ENCODE measurements at regions not wholly inside any gene's neighbourhood (a gene's known extent, or its start where the extent isn't known, plus 50 kb on each side); places are given as distances from the start of the nearest gene placed in this dataset.

DNA sequence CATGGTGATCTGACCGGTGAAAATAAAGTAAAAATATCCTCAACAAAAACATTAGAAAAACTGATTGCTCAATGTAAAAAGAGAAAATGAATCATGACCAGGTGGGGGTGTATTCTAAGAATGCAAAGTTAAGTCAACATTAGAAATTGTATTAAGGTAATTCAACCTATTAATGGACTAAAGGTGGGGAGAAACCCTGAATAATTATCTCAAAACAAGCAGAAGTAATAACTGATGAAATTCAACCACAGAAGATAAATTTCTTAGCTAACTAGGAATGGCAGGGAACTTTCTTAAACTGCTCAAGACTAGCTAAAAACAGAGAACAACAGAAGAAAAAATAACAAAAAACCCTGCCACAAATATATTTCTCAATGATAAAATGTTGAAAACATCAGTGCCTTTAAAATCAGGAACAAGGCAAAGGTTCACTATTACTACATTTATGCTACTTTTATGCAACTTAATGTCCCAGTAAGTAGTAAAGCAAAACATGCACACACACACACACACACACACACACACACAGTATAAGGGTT, 204.4 kb upstream of the THBS1 start:
- no peaks in the 10 kb centered on the region for H4K20me1 ChIP-seq (ENCODE audit: control insufficient read depth, insufficient read depth, low read depth, low read length)
- no peak overlapping the region for H3K4me3 ChIP-seq (ENCODE audit: low read length)
- no peaks in the 10 kb centered on the region for H3K9me2 ChIP-seq (replicated peaks; ENCODE audit: control insufficient read depth, low read length)
- no peaks in the 10 kb centered on the region for H3K79me2 ChIP-seq (ENCODE audit: control insufficient read depth, low read length)
- no peaks in the 10 kb centered on the region for H3K27me3 ChIP-seq (ENCODE audit: control insufficient read depth, low read length)
- TF ChIP-seq EZH2phosphoT487 (IDR thresholded peaks at IDR 0.05; ENCODE audit: borderline replicate concordance, low read length) = no peak
- H3F3A ChIP-seq (ENCODE audit: control insufficient read depth, insufficient read depth) = no peaks in the 10 kb centered on the region
- H3K4me2 ChIP-seq (ENCODE audit: low read length) = no peak overlapping the region
- no peak overlapping the region for H3K27ac ChIP-seq (ENCODE audit: low read depth, low read length)
- H3K9me3 ChIP-seq (ENCODE audit: control insufficient read depth, insufficient read depth, low read length) = no peaks in the 10 kb centered on the region
- H3K4me1 ChIP-seq (ENCODE audit: control insufficient read depth, low read length) = no peaks in the 10 kb centered on the region
- H3K36me3 ChIP-seq (ENCODE audit: control insufficient read depth, low read length) = no peaks in the 10 kb centered on the region

DNA sequence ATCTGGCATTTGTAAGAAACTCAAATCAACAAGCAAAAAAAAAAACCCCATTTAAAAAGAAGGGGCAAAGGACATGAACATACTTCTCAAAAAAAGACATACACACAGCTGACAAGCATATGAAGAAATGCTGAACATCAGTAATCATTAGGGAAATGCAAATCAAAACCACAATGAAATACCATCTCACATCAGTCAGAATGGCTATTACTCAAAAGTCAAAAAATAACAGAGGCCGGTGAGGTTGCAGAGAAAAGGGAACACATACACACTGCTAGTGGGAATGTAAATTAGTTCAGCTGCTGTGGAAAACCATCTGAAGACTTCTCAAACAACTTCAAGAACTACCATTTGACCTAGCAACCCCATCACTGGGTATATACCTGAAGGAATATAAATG, 199.4 kb upstream of the THBS1 start:
- Histone ChIP-seq H3K4me3 (ENCODE audit: low read length) (no peak overlapping the region), H3K27me3 (ENCODE audit: control insufficient read depth, low read length) (no peaks in the 10 kb centered on the region), H3K27ac (ENCODE audit: low read depth, low read length) (no peak overlapping the region), H4K20me1 (ENCODE audit: control insufficient read depth, insufficient read depth, low read depth, low read length) (no peaks in the 10 kb centered on the region), H3K9me2 (replicated peaks; ENCODE audit: control insufficient read depth, low read length) (no peaks in the 10 kb centered on the region), H3K4me1 (ENCODE audit: control insufficient read depth, low read length) (no peaks in the 10 kb centered on the region), H3K9me3 (ENCODE audit: control insufficient read depth, insufficient read depth, low read length) (no peaks in the 10 kb centered on the region), H3K4me2 (ENCODE audit: low read length) (no peak overlapping the region), H3K36me3 (ENCODE audit: control insufficient read depth, low read length) (no peaks in the 10 kb centered on the region), H3K79me2 (ENCODE audit: control insufficient read depth, low read length) (no peaks in the 10 kb centered on the region), H3F3A (ENCODE audit: control insufficient read depth, insufficient read depth) (no peaks in the 10 kb centered on the region)
- TF ChIP-seq, protein P1, sequence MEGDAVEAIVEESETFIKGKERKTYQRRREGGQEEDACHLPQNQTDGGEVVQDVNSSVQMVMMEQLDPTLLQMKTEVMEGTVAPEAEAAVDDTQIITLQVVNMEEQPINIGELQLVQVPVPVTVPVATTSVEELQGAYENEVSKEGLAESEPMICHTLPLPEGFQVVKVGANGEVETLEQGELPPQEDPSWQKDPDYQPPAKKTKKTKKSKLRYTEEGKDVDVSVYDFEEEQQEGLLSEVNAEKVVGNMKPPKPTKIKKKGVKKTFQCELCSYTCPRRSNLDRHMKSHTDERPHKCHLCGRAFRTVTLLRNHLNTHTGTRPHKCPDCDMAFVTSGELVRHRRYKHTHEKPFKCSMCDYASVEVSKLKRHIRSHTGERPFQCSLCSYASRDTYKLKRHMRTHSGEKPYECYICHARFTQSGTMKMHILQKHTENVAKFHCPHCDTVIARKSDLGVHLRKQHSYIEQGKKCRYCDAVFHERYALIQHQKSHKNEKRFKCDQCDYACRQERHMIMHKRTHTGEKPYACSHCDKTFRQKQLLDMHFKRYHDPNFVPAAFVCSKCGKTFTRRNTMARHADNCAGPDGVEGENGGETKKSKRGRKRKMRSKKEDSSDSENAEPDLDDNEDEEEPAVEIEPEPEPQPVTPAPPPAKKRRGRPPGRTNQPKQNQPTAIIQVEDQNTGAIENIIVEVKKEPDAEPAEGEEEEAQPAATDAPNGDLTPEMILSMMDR (IDR thresholded peaks at IDR 0.05; ENCODE audit: low read depth, low read length, poor library complexity, severe bottlenecking) = no peak
- no peak for TF ChIP-seq EZH2phosphoT487 (IDR thresholded peaks at IDR 0.05; ENCODE audit: borderline replicate concordance, low read length)

GRCh38 chr15:39388118-39388517, 192.8 kb upstream of the THBS1 start:
- Histone ChIP-seq H3K4me3 (ENCODE audit: low read length) (no peak overlapping the region), H3K36me3 (ENCODE audit: control insufficient read depth, low read length) (no peaks in the 10 kb centered on the region), H3K79me2 (ENCODE audit: control insufficient read depth, low read length) (no peaks in the 10 kb centered on the region), H3K9me2 (replicated peaks; ENCODE audit: control insufficient read depth, low read length) (no peaks in the 10 kb centered on the region), H3K4me1 (ENCODE audit: control insufficient read depth, low read length) (no peaks in the 10 kb centered on the region), H3F3A (ENCODE audit: control insufficient read depth, insufficient read depth) (no peaks in the 10 kb centered on the region), H3K27me3 (ENCODE audit: control insufficient read depth, low read length) (0 out of 2 replicates have a peak, but pooled peaks cover 3% of the 10 kb centered on the region), H3K27ac (ENCODE audit: low read depth, low read length) (no peak overlapping the region), H3K4me2 (ENCODE audit: low read length) (no peak overlapping the region), H4K20me1 (ENCODE audit: control insufficient read depth, insufficient read depth, low read depth, low read length) (no peaks in the 10 kb centered on the region), H3K9me3 (ENCODE audit: control insufficient read depth, insufficient read depth, low read length) (no peaks in the 10 kb centered on the region)
- TF ChIP-seq, protein P1 (IDR thresholded peaks at IDR 0.05; ENCODE audit: low read depth, low read length, poor library complexity, severe bottlenecking) = no peak
- no peak for TF ChIP-seq EZH2phosphoT487 (IDR thresholded peaks at IDR 0.05; ENCODE audit: borderline replicate concordance, low read length)

DNA sequence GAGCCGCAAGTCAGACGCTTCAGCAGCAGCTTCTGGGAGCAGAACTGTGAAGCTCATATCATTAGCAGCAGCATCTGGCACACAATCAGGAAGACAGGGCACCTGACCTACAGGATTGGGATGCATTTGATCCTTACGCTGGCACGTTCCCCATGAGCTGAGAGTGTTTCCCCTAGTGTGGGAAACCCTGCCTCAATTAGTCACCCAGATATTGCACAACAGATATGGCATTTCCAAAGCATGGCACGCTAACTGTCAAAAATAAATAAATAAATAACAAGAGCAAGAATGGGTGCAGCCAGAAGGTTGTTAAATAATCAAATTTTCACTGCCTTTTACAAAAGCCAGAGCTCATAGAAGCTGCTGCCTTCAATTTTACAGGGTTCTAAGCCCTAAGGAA, 189.6 kb upstream of the THBS1 start:
- Histone ChIP-seq H3K27ac (ENCODE audit: low read depth, low read length) (no peak overlapping the region), H3F3A (ENCODE audit: control insufficient read depth, insufficient read depth) (no peaks in the 10 kb centered on the region)

More for the DNA sequence above, 189.6 kb upstream of the THBS1 start:
- no peaks in the 10 kb centered on the region for H3K9me3 ChIP-seq (ENCODE audit: control insufficient read depth, insufficient read depth, low read length)
- no peaks in the 10 kb centered on the region for H3K36me3 ChIP-seq (ENCODE audit: control insufficient read depth, low read length)
- no peak overlapping the region for H3K4me3 ChIP-seq (ENCODE audit: low read length)
- no peaks in the 10 kb centered on the region for H3K9me2 ChIP-seq (replicated peaks; ENCODE audit: control insufficient read depth, low read length)
- H3K4me2 ChIP-seq (ENCODE audit: low read length) = no peak overlapping the region
- TF ChIP-seq EZH2phosphoT487 (IDR thresholded peaks at IDR 0.05; ENCODE audit: borderline replicate concordance, low read length) = no peak
- TF ChIP-seq, protein P1 (IDR thresholded peaks at IDR 0.05; ENCODE audit: low read depth, low read length, poor library complexity, severe bottlenecking) = no peak
- no peaks in the 10 kb centered on the region for H3K79me2 ChIP-seq (ENCODE audit: control insufficient read depth, low read length)
- no peaks in the 10 kb centered on the region for H3K4me1 ChIP-seq (ENCODE audit: control insufficient read depth, low read length)
- 0 out of 2 replicates have a peak, but pooled peaks cover 3% of the 10 kb centered on the region for H3K27me3 ChIP-seq (ENCODE audit: control insufficient read depth, low read length)
- H4K20me1 ChIP-seq (ENCODE audit: control insufficient read depth, insufficient read depth, low read depth, low read length) = no peaks in the 10 kb centered on the region
